IMR-90 (cell line): ENCODE measurements at regions not wholly inside any gene's neighbourhood (a gene's known extent, or its start where the extent isn't known, plus 50 kb on each side); places are given as distances from the start of the nearest gene placed in this dataset.

ENCODE experiments used
- ATAC-seq: fragments of 200-7000 bp; cut with Tn5 transposase; 2 replicates; pipeline ENCODE4 v1.9.1; 2020; ENCODE audit warnings: low read depth, mild to moderate bottlenecking, moderate library complexity
- BruUV-seq: library from RNA; stranded (reverse); fragments of 400-500 nt; replicated peaks from 2 replicates; lab custom pipeline; 2021; lab: Mats Ljungman, UMichigan
- CTCF ChIA-PET: fragments of 300-600 bp; formaldehyde crosslinking; extraction: SDS; loops from one replicate; lab custom pipeline; 2021; ENCODE audit warnings: antibody characterized with exemption; lab: Yijun Ruan, JAX
- POLR2A ChIA-PET: fragments of 300-600 bp; sonication (Branson Sonifier 250); formaldehyde crosslinking; loops from one replicate; lab custom pipeline; 2022; ENCODE audit warnings: antibody characterized with exemption; ENCODE audit not compliant: unreplicated experiment; lab: Charles Lee
- DNase-seq: peaks from one replicate; pipeline ENCODE4 v3.0.0; 2013
- H2AFZ ChIP-seq: replicated peaks from 2 replicates; pipeline ENCODE3; 2013; ENCODE audit warnings: low read length, mild to moderate bottlenecking; ENCODE audit not compliant: poor library complexity
- H2AK5ac ChIP-seq: 2 replicates; pipeline ENCODE4 v1.6.1; 2013; ENCODE audit warnings: low read depth, low read length, inconsistent platforms
- H2AK9ac ChIP-seq: replicated peaks from 2 replicates; pipeline ENCODE3; 2013; ENCODE audit warnings: mild to moderate bottlenecking, low read depth, low read length, moderate library complexity; ENCODE audit not compliant: poor library complexity
- H2BK120ac ChIP-seq: 2 replicates; pipeline ENCODE4 v1.6.1; 2013; ENCODE audit warnings: low read depth, low read length, inconsistent platforms
- H2BK15ac ChIP-seq: 3 replicates; pipeline ENCODE4 v1.6.1; 2013; ENCODE audit warnings: low read depth, low read length, inconsistent platforms
- H2BK20ac ChIP-seq: 2 replicates; pipeline ENCODE4 v1.6.1; 2013; ENCODE audit warnings: low read depth, mild to moderate bottlenecking, inconsistent platforms, low read length, moderate library complexity
- H2BK5ac ChIP-seq: 2 replicates; pipeline ENCODE4 v1.6.1; 2013; ENCODE audit warnings: mild to moderate bottlenecking, low read depth, low read length, inconsistent platforms; ENCODE audit not compliant: poor library complexity, severe bottlenecking
- H3K14ac ChIP-seq: replicated peaks from 2 replicates; pipeline ENCODE4 v1.6.1; 2013; ENCODE audit warnings: low read depth, low read length, inconsistent platforms
- H3K18ac ChIP-seq: 2 replicates; pipeline ENCODE4 v1.6.1; 2013; ENCODE audit warnings: low read depth, low read length, control low read depth
- H3K23ac ChIP-seq: 2 replicates; pipeline ENCODE4 v1.6.1; 2013; ENCODE audit warnings: low read depth, low read length, inconsistent platforms
- H3K27ac ChIP-seq: 2 replicates; pipeline ENCODE4 v1.5.1; 2013; ENCODE audit warnings: mild to moderate bottlenecking, control low read depth, low read length; ENCODE audit not compliant: insufficient read depth
- H3K27me3 ChIP-seq: 2 replicates; pipeline ENCODE4 v1.6.1; 2013; ENCODE audit warnings: low read length; ENCODE audit not compliant: control insufficient read depth, insufficient read depth
- H3K36me3 ChIP-seq: 2 replicates; pipeline ENCODE4 v1.6.1; 2013; ENCODE audit warnings: low read length, mixed read lengths; ENCODE audit not compliant: control insufficient read depth, insufficient read depth
- H3K4ac ChIP-seq: 2 replicates; pipeline ENCODE4 v1.6.1; 2013; ENCODE audit warnings: low read depth, low read length, inconsistent platforms
- H3K4me1 ChIP-seq: 2 replicates; pipeline ENCODE4 v1.6.1; 2013; ENCODE audit warnings: low read length, mixed read lengths; ENCODE audit not compliant: control insufficient read depth, insufficient read depth
- H3K4me2 ChIP-seq: 2 replicates; pipeline ENCODE4 v1.6.1; 2013; ENCODE audit warnings: low read depth, mild to moderate bottlenecking, control low read depth, low read length, moderate library complexity
- H3K4me3 ChIP-seq: 2 replicates; pipeline ENCODE4 v1.5.1; 2013; ENCODE audit warnings: low read depth, mild to moderate bottlenecking, control low read depth, low read length, moderate library complexity; ENCODE audit not compliant: insufficient read depth
- H3K56ac ChIP-seq: 2 replicates; pipeline ENCODE4 v1.6.1; 2013; ENCODE audit warnings: low read length, inconsistent platforms; ENCODE audit not compliant: insufficient read depth; ENCODE audit errors: extremely low read depth
- H3K79me1 ChIP-seq, 2 experiments: 2 replicates each; pipeline ENCODE4 v1.6.1; 2013; ENCODE audit warnings: low read length in 2 of 2, inconsistent platforms in 1 of 2, low read depth in 1 of 2
- H3K9ac ChIP-seq: 2 replicates; pipeline ENCODE4 v1.6.1; 2013; ENCODE audit warnings: low read depth, low read length, control low read depth
- H3K9me1 ChIP-seq: 2 replicates; pipeline ENCODE4 v1.6.1; 2013; ENCODE audit warnings: low read length, inconsistent platforms; ENCODE audit not compliant: insufficient read depth
- H3K9me3 ChIP-seq: 2 replicates; pipeline ENCODE4 v1.6.1; 2013; ENCODE audit warnings: low read length; ENCODE audit not compliant: control insufficient read depth, insufficient read depth
- H4K20me1 ChIP-seq: 2 replicates; pipeline ENCODE4 v1.6.1; 2013; ENCODE audit warnings: low read length, inconsistent platforms; ENCODE audit not compliant: insufficient read depth
- H4K5ac ChIP-seq: 2 replicates; pipeline ENCODE4 v1.6.1; 2013; ENCODE audit warnings: mild to moderate bottlenecking, low read depth, low read length, control low read depth
- H4K8ac ChIP-seq, 2 experiments: 2 replicates each; pipeline ENCODE4 v1.6.1; 2013; ENCODE audit warnings: low read depth in 2 of 2, low read length in 2 of 2, control low read depth in 1 of 2, inconsistent platforms in 1 of 2
- H4K91ac ChIP-seq: 2 replicates; pipeline ENCODE4 v1.6.1; 2013; ENCODE audit warnings: low read depth, low read length, inconsistent platforms; ENCODE audit not compliant: insufficient read depth
- CEBPB ChIP-seq: IDR thresholded peaks from 2 replicates; pipeline ENCODE4 v1.6.1; 2012; ENCODE audit warnings: low read depth, low read length, improper control_type of control experiment
- RAD21 ChIP-seq: IDR thresholded peaks from 2 replicates; pipeline ENCODE4 v1.6.1; 2012; ENCODE audit warnings: low read length, improper control_type of control experiment
- dilution Hi-C: fragments of 300-500 bp; cut with HindIII; formaldehyde crosslinking; loops from one replicate; pipeline ENCODE4 v1.14.3; 2018; ENCODE audit warnings: low sequenced_read_pairs; ENCODE audit not compliant: unreplicated experiment
- in situ Hi-C: fragments of 300-500 bp; cut with MboI; formaldehyde crosslinking; loops from 3 replicates; pipeline ENCODE4 v1.14.3; 2019; ENCODE audit warnings: low sequenced_read_pairs, inconsistent platforms, mixed read lengths
- intact Hi-C: fragments of 100-400 bp; cut with micrococcal nuclease; formaldehyde crosslinking; loops from 2 replicates; pipeline ENCODE4 v1.10.0; 2022
- TF ChIP-seq, protein P1 (sequence below): conservative IDR thresholded peaks from 2 replicates; pipeline ENCODE4 v1.5.1; 2012; ENCODE audit warnings: mild to moderate bottlenecking, low read depth, low read length, improper control_type of control experiment

DNA sequence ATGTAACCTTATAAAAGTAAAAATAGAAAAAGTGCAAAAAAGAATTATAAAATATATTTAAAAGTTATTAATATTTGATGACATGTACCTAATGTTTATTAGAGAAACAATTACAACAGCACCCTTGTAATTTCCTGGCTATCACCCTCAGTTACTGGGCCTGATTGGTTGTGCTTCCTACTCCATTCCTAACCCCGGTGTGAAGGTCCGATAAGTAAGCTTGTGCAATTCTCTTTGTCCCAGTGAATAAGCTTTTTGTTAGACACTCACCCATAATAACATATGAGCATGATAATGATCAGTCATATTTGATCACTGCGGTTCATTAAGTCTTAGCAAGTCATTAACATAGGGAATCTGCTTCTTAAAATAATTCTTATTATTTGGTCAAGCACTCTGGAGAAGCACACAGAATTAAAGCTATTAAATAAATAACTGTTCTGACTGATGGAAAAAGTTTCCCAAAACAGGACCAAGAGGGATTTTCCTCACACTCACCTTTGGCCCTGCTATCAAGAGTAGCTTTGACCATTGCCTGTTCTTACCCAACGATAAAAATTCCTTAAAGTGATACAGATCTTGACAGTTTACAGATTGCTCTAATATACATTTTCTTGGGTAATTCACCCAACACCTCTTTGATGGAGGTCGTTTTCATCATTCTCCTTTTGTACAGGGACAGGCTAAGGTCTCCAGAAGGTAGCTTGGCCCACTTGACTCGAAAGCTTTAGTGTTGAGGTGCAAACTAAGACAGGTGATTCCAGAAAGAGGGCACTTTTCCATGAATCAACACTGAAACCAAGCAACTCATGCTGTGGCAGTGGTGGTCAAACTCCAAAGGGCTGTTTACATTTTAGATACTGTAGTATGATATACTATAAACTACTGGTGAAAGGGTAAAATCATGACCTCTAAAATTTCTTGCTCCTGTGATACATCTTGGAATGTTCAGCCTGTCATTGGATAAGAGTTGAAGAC is 543.0 kb upstream of the KCNMB2 start (continued):
- TF ChIP-seq, protein P1, sequence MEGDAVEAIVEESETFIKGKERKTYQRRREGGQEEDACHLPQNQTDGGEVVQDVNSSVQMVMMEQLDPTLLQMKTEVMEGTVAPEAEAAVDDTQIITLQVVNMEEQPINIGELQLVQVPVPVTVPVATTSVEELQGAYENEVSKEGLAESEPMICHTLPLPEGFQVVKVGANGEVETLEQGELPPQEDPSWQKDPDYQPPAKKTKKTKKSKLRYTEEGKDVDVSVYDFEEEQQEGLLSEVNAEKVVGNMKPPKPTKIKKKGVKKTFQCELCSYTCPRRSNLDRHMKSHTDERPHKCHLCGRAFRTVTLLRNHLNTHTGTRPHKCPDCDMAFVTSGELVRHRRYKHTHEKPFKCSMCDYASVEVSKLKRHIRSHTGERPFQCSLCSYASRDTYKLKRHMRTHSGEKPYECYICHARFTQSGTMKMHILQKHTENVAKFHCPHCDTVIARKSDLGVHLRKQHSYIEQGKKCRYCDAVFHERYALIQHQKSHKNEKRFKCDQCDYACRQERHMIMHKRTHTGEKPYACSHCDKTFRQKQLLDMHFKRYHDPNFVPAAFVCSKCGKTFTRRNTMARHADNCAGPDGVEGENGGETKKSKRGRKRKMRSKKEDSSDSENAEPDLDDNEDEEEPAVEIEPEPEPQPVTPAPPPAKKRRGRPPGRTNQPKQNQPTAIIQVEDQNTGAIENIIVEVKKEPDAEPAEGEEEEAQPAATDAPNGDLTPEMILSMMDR = no peak

DNA sequence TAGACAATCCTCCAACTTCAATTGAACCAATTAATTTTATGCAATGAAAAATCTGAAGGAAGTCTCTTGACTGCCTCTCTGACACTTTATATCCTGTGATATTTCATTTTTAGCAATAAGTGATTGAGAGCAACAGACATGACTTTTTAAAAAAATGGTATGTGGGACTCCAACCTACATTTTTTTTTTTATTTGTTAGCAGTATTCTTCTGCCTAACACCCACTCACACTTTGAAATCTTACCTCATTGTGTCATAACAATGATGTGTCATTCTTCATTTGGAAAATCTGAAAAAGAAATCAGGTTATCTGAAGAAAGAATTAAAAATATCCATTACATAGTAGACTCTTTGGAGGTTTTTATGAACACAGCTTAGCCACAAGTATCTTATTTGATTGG is 541.3 kb upstream of the KCNMB2 start:
- Histone ChIP-seq H3K23ac (no peak overlapping the region), H4K5ac (no peak overlapping the region), H2BK5ac (no peak overlapping the region), H3K4ac (no peak overlapping the region), H2AK5ac (no peak overlapping the region), H4K8ac (no peak overlapping the region), H3K79me1 (no peaks in the 10 kb centered on the region), H3K36me3 (no peaks in the 10 kb centered on the region), H3K18ac (no peak overlapping the region), H3K9me1 (no peaks in the 10 kb centered on the region), H3K4me3 (no peak overlapping the region), H2BK120ac (no peak overlapping the region), H3K27me3 (no peaks in the 10 kb centered on the region), H3K27ac (no peak overlapping the region), H3K4me1 (no peaks in the 10 kb centered on the region), H3K14ac (no peak overlapping the region), H2BK15ac (no peak overlapping the region), H3K9ac (no peak overlapping the region), H2AK9ac (no peak overlapping the region), H3K4me2 (no peak overlapping the region), H4K91ac (no peak overlapping the region), H2BK20ac (no peak overlapping the region), H4K20me1 (no peaks in the 10 kb centered on the region), H3K56ac (no peak overlapping the region), H3K9me3 (peaks cover 3% of the 10 kb centered on the region; the same call in 1 of the 2 replicates), H2AFZ (no peak overlapping the region)
- POLR2A ChIA-PET = no interaction called here
- TF ChIP-seq RAD21 (no peak), CEBPB (0 out of 2 replicates have a peak, but pooled peaks have one; percentile 2)
- CTCF ChIA-PET = no interaction called here
- no TSS peak for BruUV-seq
- dilution Hi-C loops (no loop called here), intact Hi-C loops (no loop called here), in situ Hi-C loops (no loop called here)
- ATAC-seq (no peak), DNase-seq (no peak)
